Esophagus muscularis mucosa (tissue), 4 donors: ENCODE measurements at regions not wholly inside any gene's neighbourhood (a gene's known extent, or its start where the extent isn't known, plus 50 kb on each side); places are given as distances from the start of the nearest gene placed in this dataset.

Experiments
- DNase-seq: peaks from one replicate; pipeline ENCODE4 v3.0.0-alpha.2; 2017; ENCODE audit errors: extremely low spot score
- H3K27ac ChIP-seq, 4 donors: fragments of 200-600 bp; sonication (generic); replicated peaks in 1 of 4; 1 replicate in 3 of 4; 2 replicates in 1 of 4; pipeline ENCODE4 v1.5.1; 2016 to 2019; ENCODE audit warnings: mild to moderate bottlenecking in 1 of 4
- H3K27me3 ChIP-seq, 4 donors: fragments of 200-600 bp; sonication (generic); one replicate each; pipeline versions ENCODE4 v1.5.1 to v1.6.0; 2016 to 2019
- H3K36me3 ChIP-seq, 4 donors: fragments of 200-600 bp; sonication (generic); one replicate each; pipeline ENCODE4 v1.5.1; 2016 to 2019
- H3K4me1 ChIP-seq, 4 donors: fragments of 200-600 bp; sonication (generic); one replicate each; pipeline ENCODE4 v1.5.1; 2016 to 2019
- H3K4me3 ChIP-seq, 4 donors: fragments of 200-600 bp; sonication (generic); 1 replicate in 2 of 4; 2 replicates in 2 of 4; pipeline ENCODE4 v1.5.1; 2016 to 2019; ENCODE audit warnings: mild to moderate bottlenecking in 4 of 4, moderate library complexity in 1 of 4
- H3K9me3 ChIP-seq, 4 donors: fragments of 200-600 bp; sonication (generic); 1 replicate in 3 of 4; 2 replicates in 1 of 4; pipeline ENCODE4 v1.5.1; 2016 to 2019
- CTCF ChIP-seq, 3 experiments: fragments of 200-600 bp in 2 of 3; fragments of 450-650 bp in 1 of 3; sonication (generic) in 2 of 3; IDR thresholded peaks; one replicate each; pipeline ENCODE4 v1.5.1; 2017 to 2019; ENCODE audit warnings: antibody characterized with exemption in 3 of 3, mild to moderate bottlenecking in 2 of 3, moderate library complexity in 1 of 3
- EP300 ChIP-seq: sonication (generic); formaldehyde crosslinking; IDR thresholded peaks from one replicate; pipeline ENCODE4 v1.6.1; 2017; ENCODE audit warnings: antibody characterized with exemption
- POLR2A ChIP-seq: fragments of 450-650 bp; IDR thresholded peaks from one replicate; pipeline ENCODE4 v1.6.1; 2017; ENCODE audit warnings: antibody characterized with exemption, moderate library complexity, mild to moderate bottlenecking, low read depth
- POLR2AphosphoS5 ChIP-seq, 2 donors: sonication (generic); formaldehyde crosslinking; IDR thresholded peaks; one replicate each; pipeline ENCODE4 v1.6.1; 2017; ENCODE audit warnings: antibody characterized with exemption in 2 of 2
- WGBS: methylation state at CpG from one replicate; pipeline ENCODE4 v1.1.5; 2018; 5-methylcytosine and 5-hydroxymethylcytosine counted together
- intact Hi-C: fragments of 100-400 bp; cut with DNase I; formaldehyde crosslinking; loops from one replicate; pipeline ENCODE4 v1.15.1; 2023

- no peaks in the 10 kb centered on the region for H3K4me1 ChIP-seq
- no peaks in the 10 kb centered on the region for H3K36me3 ChIP-seq
- DNase-seq: no peak
- no peak overlapping the region for H3K4me3 ChIP-seq
- no peak for TF ChIP-seq POLR2AphosphoS5 (IDR thresholded peaks at IDR 0.05)
- TF ChIP-seq CTCF (IDR thresholded peaks at IDR 0.05): no peak
- no peak for TF ChIP-seq EP300
- no peak for TF ChIP-seq POLR2A
- intact Hi-C loops: no loop called here
- H3K9me3 ChIP-seq: no peaks in the 10 kb centered on the region
- H3K27me3 ChIP-seq: no peaks in the 10 kb centered on the region
- H3K27ac ChIP-seq: no peak overlapping the region
Measured at GRCh38 chr18:39730606-39731005, 2165.0 kb upstream of the CELF4 start.

- no peak for TF ChIP-seq EP300
- TF ChIP-seq POLR2AphosphoS5 (IDR thresholded peaks at IDR 0.05): no peak
- no peak for TF ChIP-seq POLR2A
- no peak for TF ChIP-seq CTCF (IDR thresholded peaks at IDR 0.05)
- Histone ChIP-seq H3K4me3 (no peak overlapping the region), H3K4me1 (no peaks in the 10 kb centered on the region), H3K9me3 (no peaks in the 10 kb centered on the region), H3K27ac (no peak overlapping the region), H3K27me3 (no peaks in the 10 kb centered on the region), H3K36me3 (no peaks in the 10 kb centered on the region)
- no peak for DNase-seq
- intact Hi-C loops: no loop called here
Measured at GRCh38 chr18:39724652-39725051, 2159.1 kb upstream of the CELF4 start.

GRCh38 chr18:39721712-39722111, 2156.1 kb upstream of the CELF4 start:
- no peak overlapping the region for H3K4me3 ChIP-seq
- intact Hi-C loops: no loop called here
- no peak overlapping the region for H3K27ac ChIP-seq
- H3K4me1 ChIP-seq: no peaks in the 10 kb centered on the region
- TF ChIP-seq CTCF (IDR thresholded peaks at IDR 0.05): no peak
- no peak for TF ChIP-seq POLR2AphosphoS5 (IDR thresholded peaks at IDR 0.05)
- no peak for TF ChIP-seq EP300
- no peak for TF ChIP-seq POLR2A
- no peaks in the 10 kb centered on the region for H3K36me3 ChIP-seq
- 69% methylated on average over 1 of the region's 1 CpG for WGBS
- DNase-seq: no peak
- no peaks in the 10 kb centered on the region for H3K27me3 ChIP-seq
- H3K9me3 ChIP-seq: no peaks in the 10 kb centered on the region

- no peak overlapping the region for H3K27ac ChIP-seq
- 100% methylated on average over 3 of the region's 3 CpGs for WGBS
- no peak overlapping the region for H3K4me3 ChIP-seq
- no peaks in the 10 kb centered on the region for H3K36me3 ChIP-seq
- TF ChIP-seq EP300 (no peak), CTCF (IDR thresholded peaks at IDR 0.05) (no peak), POLR2A (no peak), POLR2AphosphoS5 (IDR thresholded peaks at IDR 0.05) (no peak)
- no peaks in the 10 kb centered on the region for H3K27me3 ChIP-seq
- no peaks in the 10 kb centered on the region for H3K9me3 ChIP-seq
- intact Hi-C loops: no loop called here
- no peaks in the 10 kb centered on the region for H3K4me1 ChIP-seq
- no peak for DNase-seq
Measured at GRCh38 chr18:39713961-39714360, 2148.4 kb upstream of the CELF4 start.

GRCh38 chr18:39711701-39712100, 2146.1 kb upstream of the CELF4 start:
- intact Hi-C loops: no loop called here
- TF ChIP-seq CTCF (IDR thresholded peaks at IDR 0.05) (no peak), POLR2A (no peak), POLR2AphosphoS5 (IDR thresholded peaks at IDR 0.05) (no peak), EP300 (no peak)
- no peaks in the 10 kb centered on the region for H3K9me3 ChIP-seq
- H3K27me3 ChIP-seq: no peaks in the 10 kb centered on the region
- no peak overlapping the region for H3K4me3 ChIP-seq
- no peaks in the 10 kb centered on the region for H3K36me3 ChIP-seq
- no peaks in the 10 kb centered on the region for H3K4me1 ChIP-seq
- no peak overlapping the region for H3K27ac ChIP-seq
- no peak for DNase-seq
